ENCODE measurements at regions not wholly inside any gene's neighbourhood (a gene's known extent, or its start where the extent isn't known, plus 50 kb on each side); places are given as distances from the start of the nearest gene placed in this dataset.

DNA sequence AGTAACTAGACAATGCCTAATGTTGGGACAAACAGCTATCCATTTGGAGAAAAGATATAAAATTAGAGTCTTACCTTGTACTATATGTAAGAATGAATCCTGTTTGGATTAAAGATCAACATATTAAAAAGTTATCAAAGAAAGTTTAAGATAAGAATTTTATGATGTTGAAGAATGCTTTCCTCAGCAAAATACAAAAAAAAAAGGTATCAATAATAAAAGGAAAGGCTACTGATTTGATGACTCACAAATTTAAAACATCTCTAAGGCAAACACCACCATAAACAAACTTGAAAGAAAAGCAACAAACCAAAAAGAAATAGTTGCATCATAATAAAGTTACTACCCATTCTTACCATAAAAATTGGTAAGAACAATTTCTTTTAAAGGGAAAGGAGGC lies 92.7 kb downstream of the C1D start:
- no peak for TF ChIP-seq POLR2A (IDR thresholded peaks at IDR 0.05; ENCODE audit: low read depth)
- no peak for TF ChIP-seq POLR2AphosphoS5 (IDR thresholded peaks at IDR 0.05)
- TF ChIP-seq, protein P1, sequence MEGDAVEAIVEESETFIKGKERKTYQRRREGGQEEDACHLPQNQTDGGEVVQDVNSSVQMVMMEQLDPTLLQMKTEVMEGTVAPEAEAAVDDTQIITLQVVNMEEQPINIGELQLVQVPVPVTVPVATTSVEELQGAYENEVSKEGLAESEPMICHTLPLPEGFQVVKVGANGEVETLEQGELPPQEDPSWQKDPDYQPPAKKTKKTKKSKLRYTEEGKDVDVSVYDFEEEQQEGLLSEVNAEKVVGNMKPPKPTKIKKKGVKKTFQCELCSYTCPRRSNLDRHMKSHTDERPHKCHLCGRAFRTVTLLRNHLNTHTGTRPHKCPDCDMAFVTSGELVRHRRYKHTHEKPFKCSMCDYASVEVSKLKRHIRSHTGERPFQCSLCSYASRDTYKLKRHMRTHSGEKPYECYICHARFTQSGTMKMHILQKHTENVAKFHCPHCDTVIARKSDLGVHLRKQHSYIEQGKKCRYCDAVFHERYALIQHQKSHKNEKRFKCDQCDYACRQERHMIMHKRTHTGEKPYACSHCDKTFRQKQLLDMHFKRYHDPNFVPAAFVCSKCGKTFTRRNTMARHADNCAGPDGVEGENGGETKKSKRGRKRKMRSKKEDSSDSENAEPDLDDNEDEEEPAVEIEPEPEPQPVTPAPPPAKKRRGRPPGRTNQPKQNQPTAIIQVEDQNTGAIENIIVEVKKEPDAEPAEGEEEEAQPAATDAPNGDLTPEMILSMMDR (IDR thresholded peaks at IDR 0.05) = no peak
- TF ChIP-seq EP300 (IDR thresholded peaks at IDR 0.05) = no peak
